Uterus (tissue), 3 donors: ENCODE measurements at regions not wholly inside any gene's neighbourhood (a gene's known extent, or its start where the extent isn't known, plus 50 kb on each side); places are given as distances from the start of the nearest gene placed in this dataset.

ENCODE experiments used
- DNase-seq, 2 donors: peaks; one replicate each; pipeline ENCODE4 v3.0.0-alpha.2; 2019 to 2020
- H3K27ac ChIP-seq, 2 donors: fragments of 200-600 bp; sonication (generic); 1 replicate in 1 of 2; 2 replicates in 1 of 2; pipeline ENCODE4 v1.5.1; 2016 to 2018
- H3K27me3 ChIP-seq, 2 donors: fragments of 200-600 bp; sonication (generic); one replicate each; pipeline ENCODE4 v1.5.1; 2018 to 2019; ENCODE audit warnings: control low read depth in 1 of 2
- H3K36me3 ChIP-seq, 2 donors: fragments of 200-600 bp; sonication (generic); one replicate each; pipeline ENCODE4 v1.5.1; 2019; ENCODE audit warnings: control low read depth in 1 of 2
- H3K4me1 ChIP-seq, 2 donors: fragments of 200-600 bp; sonication (generic); one replicate each; pipeline ENCODE4 v1.5.1; 2018 to 2019; ENCODE audit warnings: control low read depth in 1 of 2
- H3K4me3 ChIP-seq, 2 donors: fragments of 200-600 bp; sonication (generic); 1 replicate in 1 of 2; 2 replicates in 1 of 2; pipeline ENCODE4 v1.5.1; 2018 to 2019; ENCODE audit warnings: mild to moderate bottlenecking in 1 of 2
- H3K9me3 ChIP-seq, 2 donors: fragments of 200-600 bp; sonication (generic); one replicate each; pipeline ENCODE4 v1.5.1; 2019; ENCODE audit warnings: control low read depth in 1 of 2
- CTCF ChIP-seq, 4 experiments: fragments of 200-600 bp in 2 of 4; fragments of 450-650 bp in 2 of 4; sonication (generic) in 2 of 4; IDR thresholded peaks; one replicate each; pipeline ENCODE4 v1.5.1; 2016 to 2019; ENCODE audit warnings: antibody characterized with exemption in 4 of 4, mild to moderate bottlenecking in 2 of 4, moderate library complexity in 1 of 4
- POLR2A ChIP-seq, 2 donors: fragments of 450-650 bp; IDR thresholded peaks; one replicate each; pipeline ENCODE4 v1.6.1; 2016; ENCODE audit warnings: antibody characterized with exemption in 2 of 2, mild to moderate bottlenecking in 1 of 2, moderate library complexity in 1 of 2
- intact Hi-C: fragments of 100-400 bp; cut with DNase I; formaldehyde crosslinking; loops from one replicate; pipeline ENCODE4 v1.15.1; 2023; ENCODE audit warnings: low total_unique reads
- donor health status: DM: yes; HTN: yes; CAD: no.

DNA sequence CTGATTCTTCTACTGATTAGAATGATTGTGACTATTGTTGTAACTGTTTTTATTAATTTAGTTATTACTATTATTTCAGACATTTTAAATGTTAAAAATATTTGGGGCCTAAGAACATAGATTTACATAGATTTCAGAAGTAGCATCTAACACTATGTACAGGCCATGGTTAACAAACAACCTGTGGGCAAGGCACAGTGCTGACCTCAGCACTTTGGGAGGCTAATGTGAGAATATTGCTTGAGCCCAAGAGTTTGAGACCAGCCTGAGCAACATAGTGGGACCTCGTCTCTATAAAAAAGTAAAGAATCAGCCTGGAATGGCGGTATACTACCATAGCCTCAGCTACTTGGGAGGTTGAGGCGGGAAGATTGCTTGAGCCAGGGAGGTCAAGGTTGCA lies 69.1 kb upstream of the CNTN4 start:
- intact Hi-C loops: no loop called here
- Histone ChIP-seq H3K4me3 (no peak overlapping the region), H3K27me3 (no peaks in the 10 kb centered on the region), H3K27ac (no peak overlapping the region), H3K36me3 (no peaks in the 10 kb centered on the region), H3K4me1 (no peaks in the 10 kb centered on the region), H3K9me3 (no peaks in the 10 kb centered on the region)
- no peak for TF ChIP-seq CTCF (IDR thresholded peaks at IDR 0.05)
- no peak for DNase-seq

DNA sequence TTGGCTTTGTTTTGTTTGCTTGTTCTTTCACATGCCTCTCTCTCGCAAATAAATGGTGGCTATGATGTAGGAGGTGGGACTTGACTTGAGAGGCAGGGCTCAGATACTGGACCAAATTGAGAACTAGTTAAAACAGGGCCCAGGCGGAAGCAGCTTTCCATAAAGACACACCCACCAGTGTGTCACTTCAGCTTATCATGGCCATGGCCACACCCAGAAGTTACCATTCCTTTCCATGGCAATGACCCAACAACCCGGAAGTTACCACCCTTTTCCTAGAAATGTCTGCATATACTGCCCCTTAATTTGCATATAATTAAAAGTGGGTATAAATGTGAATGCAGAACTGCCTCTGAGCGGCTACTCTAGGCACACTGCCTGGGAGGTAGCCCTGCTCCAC lies 62.6 kb upstream of the CNTN4 start:
- no peaks in the 10 kb centered on the region for H3K27me3 ChIP-seq
- no peak overlapping the region for H3K4me3 ChIP-seq
- no peaks in the 10 kb centered on the region for H3K4me1 ChIP-seq
- TF ChIP-seq CTCF (IDR thresholded peaks at IDR 0.05) (no peak), POLR2A (IDR thresholded peaks at IDR 0.05) (no peak)
- no peak for DNase-seq
- intact Hi-C loops: no loop called here
- H3K36me3 ChIP-seq: no peaks in the 10 kb centered on the region
- no peaks in the 10 kb centered on the region for H3K9me3 ChIP-seq
- no peak overlapping the region for H3K27ac ChIP-seq

- no peak for TF ChIP-seq CTCF (IDR thresholded peaks at IDR 0.05)
- TF ChIP-seq POLR2A (IDR thresholded peaks at IDR 0.05): no peak
- no peaks in the 10 kb centered on the region for H3K36me3 ChIP-seq
- no peaks in the 10 kb centered on the region for H3K4me1 ChIP-seq
- no peak overlapping the region for H3K4me3 ChIP-seq
- H3K27me3 ChIP-seq: no peaks in the 10 kb centered on the region
- H3K27ac ChIP-seq: no peak overlapping the region
- intact Hi-C loops: no loop called here
- H3K9me3 ChIP-seq: no peaks in the 10 kb centered on the region
- no peak for DNase-seq
Observed at GRCh38 chr3:2041931-2042330, 56.7 kb upstream of the CNTN4 start.
